AG09319 (cell line): ENCODE measurements at regions not wholly inside any gene's neighbourhood (a gene's known extent, or its start where the extent isn't known, plus 50 kb on each side); places are given as distances from the start of the nearest gene placed in this dataset.

Source experiments
- DNase-seq: peaks from one replicate; pipeline ENCODE4 v3.0.0-alpha.2; 2010; ENCODE audit warnings: low read depth; ENCODE audit errors: extremely low read depth
- CTCF ChIP-seq: IDR thresholded peaks from 2 replicates; pipeline ENCODE4 v1.5.1; 2011; ENCODE audit warnings: low read depth, mild to moderate bottlenecking, inconsistent platforms, low read length, moderate library complexity

- DNase-seq: no peak
- TF ChIP-seq CTCF: no peak
These were observed 199.4 kb downstream of the NOL4 start for GRCh38 chr18:34025191-34025801.

DNA sequence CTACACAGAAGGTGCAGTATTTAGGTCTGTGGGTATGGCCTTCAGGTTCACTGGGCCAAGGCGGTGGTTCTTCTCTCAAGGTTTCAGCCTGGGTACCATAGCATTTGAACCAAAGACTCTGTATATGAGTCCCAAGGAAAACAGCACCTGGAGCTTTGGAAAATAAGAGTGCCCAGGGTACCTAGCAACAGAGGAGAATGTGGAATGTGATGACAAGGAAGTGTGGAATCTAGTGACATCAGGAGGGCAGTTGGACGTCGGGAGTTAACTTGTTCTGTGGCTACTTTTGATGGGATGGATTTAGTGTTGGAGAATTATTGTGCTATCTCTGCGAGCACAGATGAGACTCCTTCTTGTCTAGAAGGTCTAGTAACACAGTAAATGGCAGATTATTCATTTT is 201.2 kb downstream of the NOL4 start:
- DNase-seq: no peak
- no peak for TF ChIP-seq CTCF

GRCh38 chr18:34018336-34018735 is 206.4 kb downstream of the NOL4 start:
- no peak for TF ChIP-seq CTCF
- DNase-seq: no peak

DNA sequence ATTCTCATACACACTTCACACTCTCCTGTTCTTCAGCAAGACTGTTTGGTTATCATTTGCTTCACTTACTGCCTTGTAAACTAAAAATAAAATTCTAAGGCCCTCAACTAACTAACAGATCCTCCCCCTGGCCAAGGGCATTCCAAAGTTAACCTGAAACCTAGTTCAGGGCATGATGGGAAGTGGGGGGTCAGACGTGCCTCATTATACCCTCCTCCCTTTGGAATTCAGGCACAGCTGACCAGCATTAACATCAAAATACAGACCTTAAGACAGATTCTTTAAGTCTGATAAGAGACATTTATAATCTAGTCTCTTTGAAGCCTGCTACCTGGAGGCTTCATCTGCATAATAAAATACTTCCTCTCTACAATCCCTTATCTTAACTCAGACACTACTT is 221.0 kb downstream of the NOL4 start:
- TF ChIP-seq CTCF: no peak
- DNase-seq: no peak

GRCh38 chr18:34002130-34002529 is 222.6 kb downstream of the NOL4 start:
- no peak for DNase-seq
- TF ChIP-seq CTCF: no peak

- no peak for TF ChIP-seq CTCF
- no peak for DNase-seq
These were observed 223.3 kb downstream of the NOL4 start for GRCh38 chr18:34001376-34001775.

DNA sequence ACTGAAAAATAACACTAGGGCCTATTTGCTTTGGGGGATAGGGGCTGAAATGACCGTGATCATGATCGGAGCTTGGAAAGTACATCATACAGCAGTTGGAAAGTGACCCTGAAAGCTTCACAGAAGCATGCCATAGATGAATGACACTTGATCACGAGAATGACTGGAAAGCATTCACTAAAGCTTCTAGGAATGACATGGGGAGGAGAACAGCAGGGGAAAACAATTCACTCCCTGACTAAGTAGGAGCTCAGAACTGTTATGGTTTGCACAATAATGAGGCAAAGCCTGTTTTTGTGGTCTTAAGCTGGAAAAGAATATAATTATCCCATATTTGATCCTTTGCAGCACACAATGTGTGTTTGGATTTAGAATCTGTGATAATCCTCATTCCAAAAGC is 237.5 kb downstream of the NOL4 start:
- no peak for DNase-seq
- TF ChIP-seq CTCF: no peak
